OCI-LY7 (cell line): ENCODE measurements at regions not wholly inside any gene's neighbourhood (a gene's known extent, or its start where the extent isn't known, plus 50 kb on each side); places are given as distances from the start of the nearest gene placed in this dataset.

Source experiments
- BruUV-seq: library from RNA; stranded (reverse); fragments of 400-500 nt; replicated peaks from 2 replicates; lab custom pipeline; 2021; lab: Mats Ljungman, UMichigan
- CTCF ChIA-PET: fragments of 300-600 bp; sonication (Branson Sonifier 250); formaldehyde crosslinking; loops from one replicate; lab custom pipeline; 2022; ENCODE audit warnings: antibody characterized with exemption; ENCODE audit not compliant: unreplicated experiment; lab: Charles Lee
- POLR2A ChIA-PET: fragments of 300-600 bp; sonication (Branson Sonifier 250); formaldehyde crosslinking; loops from one replicate; lab custom pipeline; 2022; ENCODE audit warnings: antibody characterized with exemption; lab: Charles Lee
- DNase-seq: peaks from one replicate; pipeline ENCODE4 v3.0.0-alpha.2; 2015; ENCODE audit warnings: low spot score
- H2AFZ ChIP-seq: fragments of 200-600 bp; sonication (generic), shearing (Covaris generic); 2 replicates; pipeline ENCODE4 v1.6.1; 2014; ENCODE audit warnings: mild to moderate bottlenecking, antibody characterized with exemption, low read length, moderate library complexity
- H3K27ac ChIP-seq: fragments of 200-600 bp; sonication (generic); 2 replicates; pipeline ENCODE4 v1.5.1; 2014; ENCODE audit warnings: mixed run types, low read depth, mild to moderate bottlenecking, moderate library complexity, low read length, inconsistent platforms; ENCODE audit not compliant: poor library complexity, severe bottlenecking
- H3K36me3 ChIP-seq: fragments of 200-600 bp; sonication (generic); 2 replicates; pipeline ENCODE4 v1.6.1; 2014; ENCODE audit warnings: mild to moderate bottlenecking, antibody characterized with exemption, low read length, moderate library complexity, mixed read lengths; ENCODE audit not compliant: insufficient read depth
- H3K4me1 ChIP-seq: fragments of 200-600 bp; sonication (generic); 2 replicates; pipeline ENCODE4 v1.5.1; 2014; ENCODE audit warnings: mild to moderate bottlenecking, low read length; ENCODE audit not compliant: insufficient read depth, poor library complexity, severe bottlenecking
- H3K4me2 ChIP-seq: fragments of 200-600 bp; sonication (generic); 2 replicates; pipeline ENCODE4 v1.6.1; 2014; ENCODE audit warnings: mild to moderate bottlenecking, low read length
- H3K4me3 ChIP-seq: fragments of 200-600 bp; sonication (generic); 2 replicates; pipeline ENCODE4 v1.5.1; 2014; ENCODE audit warnings: mild to moderate bottlenecking, low read depth, low read length; ENCODE audit not compliant: poor library complexity, severe bottlenecking
- H3K79me2 ChIP-seq: fragments of 200-600 bp; sonication (generic); 2 replicates; pipeline ENCODE4 v1.6.1; 2016; ENCODE audit warnings: low read depth, mild to moderate bottlenecking, low read length, moderate library complexity, mixed read lengths; ENCODE audit not compliant: insufficient read depth
- H3K9me2 ChIP-seq: fragments of 200-600 bp; sonication (generic); 2 replicates; pipeline ENCODE4 v1.6.1; 2016; ENCODE audit warnings: mild to moderate bottlenecking, low read length, mixed read lengths; ENCODE audit not compliant: insufficient read depth
- H3K9me3 ChIP-seq: fragments of 200-600 bp; sonication (generic); 2 replicates; pipeline ENCODE4 v1.6.1; 2014; ENCODE audit warnings: mild to moderate bottlenecking, mixed run types, low read length, mixed read lengths
- H4K20me1 ChIP-seq: fragments of 200-600 bp; sonication (generic); 2 replicates; pipeline ENCODE4 v1.6.1; 2014; ENCODE audit warnings: mild to moderate bottlenecking, antibody characterized with exemption, low read length, moderate library complexity, mixed read lengths; ENCODE audit not compliant: insufficient read depth
- CTCF ChIP-seq: fragments of 200-600 bp; sonication (generic); conservative IDR thresholded peaks from 2 replicates; pipeline ENCODE4 v1.5.1; 2014; ENCODE audit warnings: mild to moderate bottlenecking, antibody characterized with exemption, low read length, moderate library complexity, mixed read lengths
- EZH2phosphoT487 ChIP-seq: fragments of 200-600 bp; sonication (generic); IDR thresholded peaks from 2 replicates; pipeline ENCODE4 v1.6.1; 2018; ENCODE audit warnings: low read depth, borderline replicate concordance, mild to moderate bottlenecking, mixed run types, antibody characterized with exemption, low read length, moderate library complexity, mixed read lengths
- intact Hi-C: fragments of 100-400 bp; cut with micrococcal nuclease; formaldehyde crosslinking; loops from one replicate; pipeline ENCODE4 v1.10.0; 2022; ENCODE audit not compliant: unreplicated experiment

DNA sequence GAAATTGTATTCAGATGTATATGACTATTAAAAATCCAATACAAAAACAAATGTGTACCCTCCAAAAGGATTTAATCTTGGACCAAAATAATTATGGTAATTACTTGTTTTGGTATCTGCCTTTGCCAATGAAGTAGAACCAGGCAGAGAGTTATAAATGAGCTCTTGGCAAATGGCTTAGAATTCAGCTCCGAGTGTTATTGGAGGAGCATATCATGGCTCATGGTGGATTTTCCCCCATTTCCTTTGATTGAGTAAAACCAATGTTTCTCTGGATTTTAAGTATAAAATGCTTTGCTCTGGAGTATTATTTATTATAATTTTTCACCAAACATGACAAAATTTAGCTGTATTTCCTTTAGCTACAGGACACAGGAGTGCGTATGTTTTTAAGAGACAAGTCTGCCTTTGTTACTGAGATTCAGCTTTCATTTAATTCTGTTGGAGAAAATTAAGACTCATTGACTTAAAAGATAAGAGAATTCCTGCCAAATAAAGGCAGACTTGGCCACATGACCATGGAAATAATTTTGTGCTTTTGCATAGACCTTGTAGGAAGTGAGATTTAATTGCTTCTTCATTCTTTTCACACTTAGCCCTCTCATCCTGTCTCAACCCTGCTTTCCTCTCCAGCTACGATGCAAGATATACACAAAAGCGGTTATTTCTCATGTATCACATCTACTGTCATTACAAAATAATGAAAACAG is 281.0 kb upstream of the SOX11 start:
- Histone ChIP-seq H3K9me2 (no peaks in the 10 kb centered on the region), H3K79me2 (no peaks in the 10 kb centered on the region), H3K4me2 (no peak overlapping the region), H3K4me1 (no peaks in the 10 kb centered on the region), H3K9me3 (no peaks in the 10 kb centered on the region), H3K36me3 (no peaks in the 10 kb centered on the region), H3K27ac (no peak overlapping the region), H2AFZ (no peak overlapping the region), H3K4me3 (no peak overlapping the region), H4K20me1 (no peaks in the 10 kb centered on the region)
- ChIA-PET POLR2A (interaction anchor here (0.6 kb wide), 1 partner anchor 46 kb away, joined by 3 read pairs; no protein-coding TSS in a partner anchor), CTCF (no interaction called here)
- intact Hi-C loops = no loop called here
- TF ChIP-seq EZH2phosphoT487 = no peak
- TF ChIP-seq CTCF = no peak
- no TSS peak for BruUV-seq
- no peak for DNase-seq

- H3K9me2 ChIP-seq = no peaks in the 10 kb centered on the region
- H3K79me2 ChIP-seq = no peaks in the 10 kb centered on the region
- H3K36me3 ChIP-seq = no peaks in the 10 kb centered on the region
- H2AFZ ChIP-seq = no peak overlapping the region
- H3K4me3 ChIP-seq = no peak overlapping the region
- no peak overlapping the region for H3K4me2 ChIP-seq
- ChIA-PET CTCF (no interaction called here), POLR2A (no interaction called here)
- H3K4me1 ChIP-seq = no peaks in the 10 kb centered on the region
- DNase-seq = no peak
- TF ChIP-seq EZH2phosphoT487 (no peak), CTCF (no peak)
- BruUV-seq = no TSS peak
- no peaks in the 10 kb centered on the region for H4K20me1 ChIP-seq
- intact Hi-C loops = no loop called here
- no peak overlapping the region for H3K27ac ChIP-seq
- H3K9me3 ChIP-seq = no peaks in the 10 kb centered on the region
These were observed 280.2 kb upstream of the SOX11 start for GRCh38 chr2:5412001-5412400.

DNA sequence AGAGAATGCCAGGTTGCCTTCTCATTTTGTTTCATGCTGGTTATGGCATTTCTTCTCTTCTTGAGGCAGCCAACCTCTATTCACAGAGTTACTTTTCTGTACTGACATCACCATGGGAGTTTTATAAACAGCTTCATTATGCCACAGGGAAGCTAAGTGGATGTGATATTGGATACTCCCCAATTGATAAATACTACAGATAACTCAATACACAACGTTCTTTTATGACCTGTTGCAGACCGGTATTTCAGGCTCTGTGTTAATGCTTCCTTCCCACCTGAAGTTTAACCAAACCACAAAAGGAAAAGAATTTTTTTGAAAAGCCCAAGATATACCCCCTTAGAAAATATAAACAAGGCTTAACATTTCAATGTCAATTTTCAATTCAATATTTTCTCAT is 258.3 kb upstream of the SOX11 start:
- BruUV-seq = no TSS peak
- intact Hi-C loops = no loop called here

More for the DNA sequence above, 258.3 kb upstream of the SOX11 start:
- ChIA-PET POLR2A (interaction anchor here (0.6 kb wide), 1 partner anchor 9 kb away, joined by 5 read pairs; no protein-coding TSS in a partner anchor), CTCF (no interaction called here)
- Histone ChIP-seq H4K20me1 (no peaks in the 10 kb centered on the region), H3K4me3 (no peak overlapping the region), H3K27ac (no peak overlapping the region), H3K9me2 (no peaks in the 10 kb centered on the region), H3K36me3 (no peaks in the 10 kb centered on the region), H3K4me2 (no peak overlapping the region), H2AFZ (no peak overlapping the region), H3K79me2 (no peaks in the 10 kb centered on the region), H3K9me3 (no peaks in the 10 kb centered on the region), H3K4me1 (no peaks in the 10 kb centered on the region)
- DNase-seq = no peak
- TF ChIP-seq CTCF (no peak), EZH2phosphoT487 (no peak)
